ENCODE measurements at regions not wholly inside any gene's neighbourhood (a gene's known extent, or its start where the extent isn't known, plus 50 kb on each side); places are given as distances from the start of the nearest gene placed in this dataset.

DNA sequence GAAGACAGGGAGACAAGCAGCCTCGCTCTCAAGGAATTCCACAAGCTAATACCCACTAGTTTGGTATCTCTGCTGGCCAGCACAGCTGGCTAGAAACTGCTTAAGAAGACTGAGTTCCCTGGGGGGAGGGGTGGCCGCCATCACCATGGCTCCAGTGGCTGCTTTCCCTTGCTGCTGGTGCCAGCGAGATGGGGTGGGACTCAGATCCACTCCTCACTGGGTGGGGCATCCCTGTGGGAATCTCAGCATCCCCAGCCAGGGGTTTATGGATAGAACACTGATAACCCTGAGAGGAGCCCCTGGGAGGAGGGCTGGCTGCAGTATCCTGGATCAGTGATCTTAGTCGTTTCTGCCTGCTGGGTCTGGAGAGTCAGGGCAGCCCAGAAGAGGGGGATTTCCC lies 170.6 kb upstream of the MDGA2 start:
- WGBS, 3 donors, result 64 to 76% (median 64%) methylated on average over 4 of the region's 4 CpGs
- Histone ChIP-seq H3K27me3 (ENCODE audit: insufficient read depth in 3 of 3, low read length in 2 of 3) (no peaks in the 10 kb centered on the region), H3K4me3 (no peak overlapping the region), H3K4me1 (no peaks in the 10 kb centered on the region), H3K27ac (no peak overlapping the region), H3K9me3 (no peaks in the 10 kb centered on the region), H3K36me3 (ENCODE audit: insufficient read depth in 1 of 2, low read depth in 1 of 2) (no peaks in the 10 kb centered on the region)
- ATAC-seq, result no peak
- TF ChIP-seq, protein P1, sequence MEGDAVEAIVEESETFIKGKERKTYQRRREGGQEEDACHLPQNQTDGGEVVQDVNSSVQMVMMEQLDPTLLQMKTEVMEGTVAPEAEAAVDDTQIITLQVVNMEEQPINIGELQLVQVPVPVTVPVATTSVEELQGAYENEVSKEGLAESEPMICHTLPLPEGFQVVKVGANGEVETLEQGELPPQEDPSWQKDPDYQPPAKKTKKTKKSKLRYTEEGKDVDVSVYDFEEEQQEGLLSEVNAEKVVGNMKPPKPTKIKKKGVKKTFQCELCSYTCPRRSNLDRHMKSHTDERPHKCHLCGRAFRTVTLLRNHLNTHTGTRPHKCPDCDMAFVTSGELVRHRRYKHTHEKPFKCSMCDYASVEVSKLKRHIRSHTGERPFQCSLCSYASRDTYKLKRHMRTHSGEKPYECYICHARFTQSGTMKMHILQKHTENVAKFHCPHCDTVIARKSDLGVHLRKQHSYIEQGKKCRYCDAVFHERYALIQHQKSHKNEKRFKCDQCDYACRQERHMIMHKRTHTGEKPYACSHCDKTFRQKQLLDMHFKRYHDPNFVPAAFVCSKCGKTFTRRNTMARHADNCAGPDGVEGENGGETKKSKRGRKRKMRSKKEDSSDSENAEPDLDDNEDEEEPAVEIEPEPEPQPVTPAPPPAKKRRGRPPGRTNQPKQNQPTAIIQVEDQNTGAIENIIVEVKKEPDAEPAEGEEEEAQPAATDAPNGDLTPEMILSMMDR (IDR thresholded peaks at IDR 0.05), result no peak
- DNase-seq, result no peak
- intact Hi-C loops (cut with DNase I), result no loop called here

DNA sequence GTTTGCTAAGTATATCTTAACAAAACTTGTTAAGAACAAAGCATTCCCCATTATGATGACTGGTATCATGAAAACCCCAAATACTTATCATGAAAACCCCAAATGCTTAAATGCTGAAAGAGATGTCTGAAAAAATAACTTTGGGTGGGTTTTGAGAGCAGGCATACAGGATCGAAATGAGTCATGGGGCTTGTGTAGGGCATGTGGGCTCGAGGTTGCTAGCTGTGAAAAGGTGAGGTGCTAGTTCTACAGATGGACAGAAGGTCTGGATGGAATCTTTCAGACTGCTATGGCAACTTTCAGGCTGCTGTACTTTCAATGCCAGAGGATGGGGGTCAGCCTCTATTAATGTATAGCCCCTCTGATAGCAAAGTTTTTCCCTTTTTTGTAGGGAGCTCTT lies 167.8 kb upstream of the MDGA2 start:
- H3K4me1 ChIP-seq, result no peaks in the 10 kb centered on the region
- TF ChIP-seq, protein P1 (IDR thresholded peaks at IDR 0.05), result no peak
- no peak for DNase-seq
- H3K36me3 ChIP-seq (ENCODE audit: insufficient read depth in 1 of 2, low read depth in 1 of 2), result no peaks in the 10 kb centered on the region
- no peak overlapping the region for H3K27ac ChIP-seq
- H3K27me3 ChIP-seq (ENCODE audit: insufficient read depth in 3 of 3, low read length in 2 of 3), result no peaks in the 10 kb centered on the region
- intact Hi-C loops (cut with DNase I), result no loop called here
- no peaks in the 10 kb centered on the region for H3K9me3 ChIP-seq
- 64 to 83% (median 78%) methylated on average over 2 of the region's 2 CpGs for WGBS, 3 donors
- no peak for ATAC-seq
- H3K4me3 ChIP-seq, result no peak overlapping the region

DNA sequence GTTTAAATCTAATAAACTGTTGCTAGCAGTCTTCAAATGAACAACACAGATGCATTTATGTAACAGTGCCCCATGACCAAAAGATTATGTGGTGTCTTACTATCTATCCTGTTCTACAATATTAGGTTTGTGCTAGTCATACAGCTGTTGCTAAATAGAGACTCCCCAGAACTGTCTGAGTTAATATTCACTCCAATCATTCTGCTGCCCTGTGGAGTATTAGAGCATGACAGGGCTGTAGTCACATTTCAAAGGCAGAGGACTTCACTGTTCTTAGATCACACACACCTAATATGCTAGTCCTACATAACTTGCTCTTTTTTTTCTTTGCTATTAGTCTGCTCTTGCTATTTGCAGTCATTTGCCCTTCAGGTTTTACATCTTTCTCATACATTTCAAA lies 157.6 kb upstream of the MDGA2 start:
- intact Hi-C loops (cut with DNase I), result no loop called here
- H3K4me1 ChIP-seq, result no peaks in the 10 kb centered on the region

DNA sequence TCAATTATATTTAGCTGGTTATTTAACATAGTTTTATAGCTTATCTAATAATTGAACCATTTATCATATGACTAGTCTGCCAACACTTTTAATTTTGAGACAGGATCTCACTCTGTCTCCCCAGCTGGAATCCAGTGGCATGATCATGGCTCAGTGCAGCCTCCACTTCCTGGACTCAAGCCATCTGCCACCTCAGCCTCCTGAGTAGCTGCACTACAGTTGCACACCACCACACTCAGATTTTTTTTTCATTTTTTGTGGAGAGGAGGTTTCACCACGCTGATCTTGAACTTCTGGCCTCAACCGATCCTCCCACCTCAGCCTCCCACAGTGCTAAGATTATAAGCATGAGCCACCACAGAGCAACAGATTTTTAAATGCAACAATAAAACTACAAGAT lies 151.4 kb upstream of the MDGA2 start:
- TF ChIP-seq, protein P1 (IDR thresholded peaks at IDR 0.05), result no peak
- no peaks in the 10 kb centered on the region for H3K4me1 ChIP-seq
- 80 to 85% (median 80%) methylated on average over 2 of the region's 2 CpGs for WGBS, 3 donors
- no peak for DNase-seq
- no peaks in the 10 kb centered on the region for H3K36me3 ChIP-seq (ENCODE audit: insufficient read depth in 1 of 2, low read depth in 1 of 2)
- no peak overlapping the region for H3K4me3 ChIP-seq
- no peaks in the 10 kb centered on the region for H3K9me3 ChIP-seq
- H3K27me3 ChIP-seq (ENCODE audit: insufficient read depth in 3 of 3, low read length in 2 of 3), result no peaks in the 10 kb centered on the region
- ATAC-seq, result no peak
- H3K27ac ChIP-seq, result no peak overlapping the region
- intact Hi-C loops (cut with DNase I), result no loop called here

More for the DNA sequence above, 157.6 kb upstream of the MDGA2 start:
- no peaks in the 10 kb centered on the region for H3K27me3 ChIP-seq (ENCODE audit: insufficient read depth in 3 of 3, low read length in 2 of 3)
- H3K36me3 ChIP-seq (ENCODE audit: insufficient read depth in 1 of 2, low read depth in 1 of 2), result no peaks in the 10 kb centered on the region
- H3K4me3 ChIP-seq, result no peak overlapping the region
- ATAC-seq (no peak), DNase-seq (no peak)
- no peaks in the 10 kb centered on the region for H3K9me3 ChIP-seq
- H3K27ac ChIP-seq, result no peak overlapping the region
- TF ChIP-seq, protein P1 (IDR thresholded peaks at IDR 0.05), result no peak

DNA sequence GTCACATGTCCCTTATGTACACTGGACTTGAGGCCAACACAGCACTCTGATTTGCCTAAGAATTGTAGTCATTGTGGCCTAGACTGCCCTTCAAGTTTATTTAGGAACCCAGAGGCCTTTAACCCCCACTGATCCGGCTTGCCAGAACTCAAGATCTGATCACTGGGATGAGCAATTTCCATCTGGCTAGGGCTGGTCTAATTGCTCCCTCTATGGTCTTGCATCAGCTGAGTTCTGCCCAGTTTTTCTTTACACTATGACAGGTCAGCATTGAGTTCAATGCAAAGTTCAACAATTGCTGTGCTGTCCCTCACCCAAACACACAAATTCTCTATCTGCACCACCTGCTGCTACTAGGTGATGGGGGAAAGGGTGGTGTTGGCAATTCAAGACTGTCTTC lies 146.9 kb upstream of the MDGA2 start:
- TF ChIP-seq, protein P1 (IDR thresholded peaks at IDR 0.05), result no peak
- Histone ChIP-seq H3K36me3 (ENCODE audit: insufficient read depth in 1 of 2, low read depth in 1 of 2) (no peaks in the 10 kb centered on the region), H3K4me1 (no peaks in the 10 kb centered on the region), H3K9me3 (no peaks in the 10 kb centered on the region), H3K4me3 (no peak overlapping the region), H3K27ac (no peak overlapping the region), H3K27me3 (ENCODE audit: insufficient read depth in 3 of 3, low read length in 2 of 3) (no peaks in the 10 kb centered on the region)
- WGBS, 3 donors, result 76 to 88% (median 87%) methylated on average over 1 of the region's 1 CpG
- ATAC-seq (no peak), DNase-seq (no peak)
- intact Hi-C loops (cut with DNase I), result no loop called here

Measured in psoas muscle (tissue), 7 donors.